ENCODE measurements at regions not wholly inside any gene's neighbourhood (a gene's known extent, or its start where the extent isn't known, plus 50 kb on each side); places are given as distances from the start of the nearest gene placed in this dataset.
"Not testable (repeated sequence)": the region's sequence is repeated elsewhere in the genome, so short reads cannot be mapped to it uniquely, and the experiment has no call there.

DNA sequence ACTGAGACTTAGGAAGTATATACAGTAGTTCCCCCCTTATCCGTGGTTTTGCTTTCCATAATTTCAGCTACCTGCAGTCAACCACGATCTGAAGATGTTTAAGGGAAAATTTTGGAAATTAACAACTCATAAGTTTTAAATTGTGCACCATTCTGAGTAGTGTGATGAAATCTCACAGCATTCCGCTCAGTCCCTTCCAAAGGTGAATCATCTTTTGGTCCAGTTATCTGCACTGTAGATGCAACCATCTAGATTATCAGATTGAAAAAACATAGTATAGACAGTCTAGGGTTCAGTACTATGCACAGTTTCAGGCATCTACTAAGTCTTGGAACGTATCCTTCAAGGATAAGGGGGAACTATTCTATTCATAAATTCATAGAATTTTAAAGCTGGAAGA lies 109.0 kb downstream of the ANXA3 start:
- intact Hi-C loops (cut with DNase I): no loop called here
- no peak for DNase-seq

DNA sequence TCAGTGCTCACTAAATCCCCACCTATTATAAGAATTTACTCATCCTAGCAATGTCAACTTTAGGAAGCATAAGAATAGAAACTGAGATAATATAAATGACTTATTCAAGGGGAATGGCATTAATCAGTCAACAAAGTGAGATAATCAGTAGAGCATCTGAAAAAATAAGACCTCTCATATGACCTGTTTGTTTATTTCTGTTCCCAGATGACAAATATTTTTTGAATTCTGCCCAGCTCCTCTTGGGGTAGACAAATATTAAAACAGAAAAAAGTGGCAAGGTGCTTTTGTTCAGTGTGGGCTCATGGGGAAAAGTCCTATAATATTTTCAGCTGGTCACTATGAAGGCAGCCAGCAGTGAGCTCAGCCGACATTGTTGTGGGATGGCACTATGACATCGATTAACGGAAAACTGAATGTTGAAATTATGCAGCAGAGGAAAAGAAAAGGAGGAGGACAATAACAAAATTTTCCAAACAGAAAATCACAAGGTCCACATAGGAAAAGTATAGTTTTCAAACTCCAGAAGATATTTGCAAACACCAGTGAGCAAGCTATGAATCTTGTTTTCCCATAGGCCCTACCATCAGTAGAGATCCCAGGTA lies 109.6 kb downstream of the ANXA3 start:
- no peak for DNase-seq
- intact Hi-C loops (cut with DNase I): no loop called here

DNA sequence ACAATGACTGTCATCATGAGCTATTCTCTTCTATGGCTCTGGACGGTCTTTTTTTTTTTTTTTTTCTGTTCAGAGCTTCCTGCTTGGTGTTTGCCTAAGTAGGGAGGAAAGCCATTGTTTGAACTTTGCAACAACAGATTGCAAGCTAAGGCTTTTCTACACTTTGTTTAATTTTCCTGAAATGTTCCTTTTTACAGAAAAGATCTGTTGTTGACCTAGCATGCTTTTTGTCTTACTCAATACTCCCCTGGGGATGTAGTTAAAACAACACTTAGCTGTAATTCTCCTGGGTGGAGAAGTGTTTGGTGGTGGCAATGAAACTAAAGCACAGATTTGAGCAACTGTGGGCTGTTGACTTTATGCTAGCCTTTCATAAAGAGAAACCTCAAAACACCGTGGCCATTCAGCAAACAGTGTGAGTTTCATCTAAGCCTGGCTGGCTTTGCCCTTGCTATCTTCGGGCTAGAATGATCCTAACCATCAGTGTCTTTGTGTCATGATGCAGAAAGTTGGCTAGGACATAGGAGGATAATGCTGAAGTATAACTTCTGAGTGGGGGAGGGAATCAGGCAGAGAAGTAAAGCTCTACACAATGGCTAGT lies 110.5 kb downstream of the ANXA3 start:
- no peak for DNase-seq
- intact Hi-C loops (cut with DNase I): no loop called here

DNA sequence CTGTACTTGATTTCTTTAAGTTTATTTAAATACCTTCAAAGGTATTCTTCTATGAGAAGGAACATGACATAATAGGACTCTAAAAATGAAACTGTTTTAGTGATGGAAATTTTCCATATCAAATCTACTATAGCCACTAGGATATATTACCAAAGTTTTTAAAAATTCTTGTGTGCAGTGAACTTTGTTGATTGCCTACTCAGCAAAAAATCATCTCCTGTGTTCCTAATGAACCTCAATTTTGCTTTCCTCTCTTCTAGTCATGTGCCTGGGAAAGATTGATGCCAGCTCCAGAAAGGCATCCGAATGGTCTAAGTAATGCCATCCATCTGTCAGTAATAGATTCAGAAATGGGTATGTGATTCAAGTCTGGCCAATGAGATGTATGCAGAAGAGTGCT lies 111.1 kb downstream of the ANXA3 start:
- no peak for DNase-seq
- intact Hi-C loops (cut with DNase I): no loop called here

DNA sequence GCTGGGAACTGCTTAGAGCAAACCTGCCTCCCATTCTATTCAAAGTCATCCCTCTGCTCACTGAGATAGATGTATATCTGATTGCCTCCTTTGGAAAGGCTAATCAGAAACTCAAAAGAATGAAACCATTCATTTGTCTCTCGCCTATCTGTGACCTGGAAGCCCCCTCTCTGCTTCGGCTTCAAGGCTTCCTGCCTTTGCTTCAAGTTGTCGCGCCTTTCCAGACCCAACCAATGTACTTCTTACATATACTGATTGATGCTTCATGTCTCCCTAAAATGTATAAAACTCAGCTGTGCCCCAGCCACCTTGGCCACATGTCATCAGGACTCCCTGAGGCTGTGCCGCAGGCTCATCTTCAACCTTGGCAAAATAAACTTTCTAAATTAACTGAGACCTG lies 111.9 kb upstream of the BMP2K start:
- DNase-seq; intact Hi-C loops (cut with DNase I): not testable (repeated sequence)

GRCh38 chr4:78665216-78665770 lies 110.9 kb upstream of the BMP2K start:
- intact Hi-C loops (cut with DNase I): no loop called here
- no peak for DNase-seq

DNA sequence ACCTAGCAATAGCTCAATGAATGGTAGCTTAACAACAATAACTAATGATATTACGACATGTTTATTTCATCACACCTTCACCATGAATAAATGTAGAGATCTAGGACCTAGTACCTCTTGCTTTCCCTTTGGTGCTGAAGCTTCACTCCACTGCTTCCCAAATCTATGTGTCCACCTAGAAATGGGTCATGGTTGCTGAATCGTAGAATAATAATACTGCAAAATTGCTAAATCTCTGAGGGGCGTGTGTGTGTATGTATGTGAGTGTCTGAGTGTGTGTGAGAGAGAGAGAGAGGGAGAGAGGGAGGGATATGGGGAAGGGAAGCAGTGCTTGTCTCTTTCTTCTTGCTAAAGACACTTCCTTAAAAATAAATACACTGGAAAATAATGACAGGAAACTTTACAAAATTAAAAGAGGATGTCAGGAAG lies 109.3 kb upstream of the BMP2K start:
- no peak for DNase-seq
- intact Hi-C loops (cut with DNase I): no loop called here

GRCh38 chr4:78667325-78667724 lies 108.8 kb upstream of the BMP2K start:
- intact Hi-C loops (cut with DNase I): no loop called here
- no peak for DNase-seq

- intact Hi-C loops (cut with DNase I): no loop called here
- no peak for DNase-seq
Observed at GRCh38 chr4:78667764-78668163, 108.4 kb upstream of the BMP2K start.

DNA sequence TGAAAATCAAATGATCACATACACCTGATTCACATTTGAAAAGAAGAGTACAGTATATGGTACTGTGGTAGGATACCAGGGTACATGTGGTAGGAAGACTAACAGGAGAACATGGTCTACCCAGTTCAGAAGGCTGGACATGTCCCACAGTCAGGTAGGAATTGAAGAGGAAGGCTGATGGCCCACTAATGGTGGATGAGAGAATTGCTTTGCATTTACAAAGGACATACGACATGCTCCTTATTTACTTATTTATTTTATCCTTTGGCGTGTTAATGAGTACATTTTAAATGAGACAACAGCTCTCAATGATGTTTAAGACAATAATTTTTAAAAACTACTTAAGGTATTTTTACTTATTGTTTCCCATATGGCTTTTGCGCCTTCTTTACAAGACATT lies 106.7 kb upstream of the BMP2K start:
- no peak for DNase-seq
- intact Hi-C loops (cut with DNase I): no loop called here

GRCh38 chr4:78671903-78672815 lies 104.0 kb upstream of the BMP2K start:
- intact Hi-C loops (cut with DNase I): no loop called here
- no peak for DNase-seq

GRCh38 chr4:78673337-78673736 lies 102.8 kb upstream of the BMP2K start:
- intact Hi-C loops (cut with DNase I): no loop called here
- DNase-seq: no peak

DNA sequence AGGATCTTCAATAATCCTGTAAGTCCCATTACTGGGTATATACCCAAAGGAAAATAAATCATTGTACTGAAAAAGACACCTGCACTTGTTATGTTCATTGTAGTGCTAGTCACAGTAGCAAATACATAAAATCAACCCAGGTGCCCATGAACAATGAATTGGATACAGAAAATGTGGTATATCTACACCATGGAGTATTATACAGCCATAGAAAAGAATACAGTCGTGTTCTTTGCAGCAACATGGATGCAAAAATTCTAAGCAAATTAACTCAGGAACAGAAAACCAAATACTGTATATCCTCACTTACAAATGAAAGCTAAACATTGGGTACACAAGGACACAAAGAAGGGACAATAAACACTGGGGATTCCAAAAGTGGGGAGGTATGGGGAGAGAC lies 100.8 kb upstream of the BMP2K start:
- intact Hi-C loops (cut with DNase I): no loop called here
- no peak for DNase-seq

- DNase-seq: no peak
- intact Hi-C loops (cut with DNase I): no loop called here
Observed at GRCh38 chr4:78682070-78682469, 94.1 kb upstream of the BMP2K start.

DNA sequence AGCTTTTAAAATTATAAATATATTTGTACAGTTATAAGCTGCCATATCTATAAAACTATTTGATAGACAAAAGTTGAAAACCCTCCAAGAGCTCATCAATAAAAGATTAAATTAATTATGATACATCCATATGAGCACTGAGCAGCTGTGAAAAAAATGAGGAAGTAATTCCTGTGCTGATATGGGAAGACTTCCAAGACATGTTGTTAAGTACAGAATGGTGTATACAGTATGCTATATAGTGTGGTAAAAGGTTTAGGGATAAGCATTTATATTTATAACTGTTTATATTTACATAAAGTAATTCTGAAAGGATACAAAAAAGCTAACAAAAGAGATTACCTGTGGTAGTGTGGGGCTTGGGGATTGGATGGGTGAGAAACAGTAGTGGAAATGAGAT lies 92.8 kb upstream of the BMP2K start:
- intact Hi-C loops (cut with DNase I): no loop called here
- no peak for DNase-seq

DNA sequence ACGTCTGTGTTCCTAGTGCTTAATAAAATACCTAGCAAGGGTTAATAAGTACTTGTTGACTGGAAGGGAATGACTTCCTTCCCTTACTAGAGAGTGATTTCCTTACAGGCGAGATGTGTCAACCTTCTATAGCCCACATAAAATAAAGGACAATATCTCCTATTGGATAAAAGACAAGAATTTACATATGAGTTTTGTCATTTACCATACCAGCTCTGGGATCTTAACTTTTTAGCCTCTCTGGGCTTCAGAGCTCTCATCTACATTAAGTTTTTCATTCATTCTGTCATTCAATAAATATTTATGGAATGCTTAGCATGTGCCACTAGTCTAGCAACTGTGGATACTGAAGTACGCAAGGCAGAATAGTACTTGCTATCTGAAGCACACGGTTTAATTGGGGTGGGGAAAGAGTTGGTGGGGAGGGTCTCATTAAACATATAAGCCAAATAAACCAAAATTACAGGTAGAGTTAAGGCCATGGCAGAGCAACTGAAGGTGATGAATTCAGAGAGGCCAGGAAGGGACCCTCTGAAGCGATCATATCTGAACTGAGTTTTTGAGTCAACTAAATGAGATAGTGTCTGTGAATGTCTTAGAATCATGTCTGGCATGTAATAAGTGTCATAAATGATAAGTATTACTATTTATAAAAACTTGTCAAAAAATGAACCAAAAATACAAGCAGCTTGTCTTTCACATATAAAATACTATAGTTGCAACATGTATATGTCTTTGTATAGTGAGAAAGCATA lies 91.6 kb upstream of the BMP2K start:
- DNase-seq: no peak
- intact Hi-C loops (cut with DNase I): no loop called here

DNA sequence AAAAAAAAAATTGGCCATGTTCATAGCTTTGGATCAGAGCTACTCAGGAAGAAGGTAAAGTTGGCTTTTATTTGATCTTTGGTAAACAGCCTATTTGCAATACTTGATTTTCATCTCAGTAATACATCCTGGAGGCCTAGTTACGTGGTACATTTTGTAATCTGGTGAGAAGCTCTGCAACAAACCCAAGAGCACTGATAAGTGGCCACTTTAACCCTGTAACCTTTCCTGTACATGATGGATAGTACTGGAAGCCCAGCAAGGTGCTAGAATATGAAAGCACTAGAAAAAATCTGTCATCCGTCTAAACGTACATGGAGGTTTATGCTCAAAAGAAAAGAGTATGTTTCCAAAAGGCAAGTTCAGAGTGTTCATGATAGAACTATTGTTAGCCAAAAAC lies 88.3 kb upstream of the BMP2K start:
- no peak for DNase-seq
- intact Hi-C loops (cut with DNase I): no loop called here

- DNase-seq: no peak
- intact Hi-C loops (cut with DNase I): no loop called here
Observed at GRCh38 chr4:78688366-78688765, 87.8 kb upstream of the BMP2K start.

DNA sequence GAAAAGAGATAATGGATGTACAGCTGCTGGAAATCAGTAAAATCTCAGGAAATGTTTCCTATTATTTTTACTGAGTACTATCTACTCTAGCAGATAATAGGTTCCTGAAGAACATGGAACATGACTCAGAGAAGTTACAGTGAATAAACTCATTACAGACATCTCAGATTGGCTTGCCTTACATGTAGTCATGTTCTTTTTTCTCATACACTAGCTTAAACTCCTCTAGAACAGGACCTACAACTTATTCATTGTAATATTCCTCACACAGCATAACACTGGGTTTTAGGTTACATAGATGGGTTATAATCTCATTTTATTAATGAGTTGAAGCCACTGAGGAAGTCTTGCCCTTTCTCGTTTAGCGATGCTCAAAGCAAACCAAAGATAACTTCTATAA lies 86.9 kb upstream of the BMP2K start:
- intact Hi-C loops (cut with DNase I): no loop called here
- no peak for DNase-seq

DNA sequence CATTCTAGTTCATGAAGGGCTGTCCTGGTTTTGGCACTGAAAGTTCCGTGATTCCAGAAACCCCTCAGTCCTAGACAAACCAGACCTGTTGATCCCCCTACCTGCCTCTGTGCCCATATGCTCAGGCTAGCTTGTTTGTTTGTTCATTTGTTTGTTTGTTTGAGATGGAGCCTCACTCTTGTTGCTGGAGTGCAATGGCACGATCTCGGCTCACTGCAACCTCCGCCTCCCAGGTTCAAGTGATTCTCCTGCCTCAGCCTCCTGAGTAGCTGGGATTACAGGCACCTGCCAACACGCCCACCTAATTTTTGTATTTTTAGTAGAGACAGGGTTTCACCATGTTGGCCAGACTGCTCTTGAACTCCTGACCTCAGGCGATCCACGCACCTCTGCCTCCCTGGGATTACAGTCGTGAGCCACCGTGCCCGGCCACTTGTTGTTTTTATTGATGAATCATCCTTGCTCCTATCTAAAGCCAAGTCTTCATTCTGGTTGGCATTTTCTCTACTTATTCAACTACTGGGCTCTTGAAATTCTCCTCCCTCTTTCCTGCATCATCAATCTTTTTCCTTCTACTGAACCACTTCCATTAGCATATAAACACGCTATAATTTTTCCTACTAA lies 86.3 kb upstream of the BMP2K start:
- intact Hi-C loops (cut with DNase I): no loop called here

More for the DNA sequence above, 86.3 kb upstream of the BMP2K start:
- DNase-seq: no peak

Data from posterior cingulate gyrus (tissue), 11 donors.